Anterior cingulate cortex (tissue), 58 donors: ENCODE measurements at regions not wholly inside any gene's neighbourhood (a gene's known extent, or its start where the extent isn't known, plus 50 kb on each side); places are given as distances from the start of the nearest gene placed in this dataset.

Experiments
- DNase-seq, 58 donors: peaks; one replicate each; lab custom pipeline; 2025; lab: John Stamatoyannopoulos, UW

- no peak for DNase-seq
Observed at GRCh38 chr3:18648868-18649462, 223.8 kb upstream of the SATB1 start.

GRCh38 chr3:18648159-18648558, 223.0 kb upstream of the SATB1 start:
- no peak for DNase-seq

- no peak for DNase-seq
Observed at GRCh38 chr3:18645619-18646018, 220.5 kb upstream of the SATB1 start.

GRCh38 chr3:18643281-18643680, 218.1 kb upstream of the SATB1 start:
- DNase-seq: no peak

GRCh38 chr3:18641916-18642315, 216.8 kb upstream of the SATB1 start:
- no peak for DNase-seq

- no peak for DNase-seq
Observed at GRCh38 chr3:18635215-18635614, 210.1 kb upstream of the SATB1 start.

- no peak for DNase-seq
Observed at GRCh38 chr3:18634461-18634860, 209.3 kb upstream of the SATB1 start.

- DNase-seq: no peak
Observed at GRCh38 chr3:18633002-18633401, 207.9 kb upstream of the SATB1 start.

- no peak for DNase-seq
Observed at GRCh38 chr3:18630295-18630694, 205.2 kb upstream of the SATB1 start.

- no peak for DNase-seq
Observed at GRCh38 chr3:18625085-18625484, 199.9 kb upstream of the SATB1 start.

GRCh38 chr3:18623220-18623619, 198.1 kb upstream of the SATB1 start:
- DNase-seq: no peak

GRCh38 chr3:18618723-18619122, 193.6 kb upstream of the SATB1 start:
- DNase-seq: no peak

GRCh38 chr3:18611991-18612390, 186.9 kb upstream of the SATB1 start:
- no peak for DNase-seq

GRCh38 chr3:18609187-18609586, 184.0 kb upstream of the SATB1 start:
- no peak for DNase-seq

- DNase-seq: no peak
Observed at GRCh38 chr3:18597919-18598318, 172.8 kb upstream of the SATB1 start.

- DNase-seq: no peak
Observed at GRCh38 chr3:18593231-18593630, 168.1 kb upstream of the SATB1 start.

GRCh38 chr3:18591120-18591519, 166.0 kb upstream of the SATB1 start:
- no peak for DNase-seq

GRCh38 chr3:18586076-18586475, 160.9 kb upstream of the SATB1 start:
- no peak for DNase-seq

GRCh38 chr3:18585004-18585968, 160.1 kb upstream of the SATB1 start:
- no peak for DNase-seq

GRCh38 chr3:18580268-18580667, 155.1 kb upstream of the SATB1 start:
- DNase-seq: no peak

GRCh38 chr3:18579661-18580060, 154.5 kb upstream of the SATB1 start:
- no peak for DNase-seq

- DNase-seq: no peak
Observed at GRCh38 chr3:18575573-18575972, 150.4 kb upstream of the SATB1 start.
